ENCODE measurements at regions not wholly inside any gene's neighbourhood (a gene's known extent, or its start where the extent isn't known, plus 50 kb on each side); places are given as distances from the start of the nearest gene placed in this dataset.

GRCh38 chr12:19926266-19926665 is 442.1 kb upstream of the PDE3A start:
- POLR2A ChIA-PET = no interaction called here
- TF ChIP-seq PTTG1 (tag; IDR thresholded peaks at IDR 0.05; ENCODE audit: low read depth) (no peak), BDP1 (IDR thresholded peaks at IDR 0.05; ENCODE audit: insufficient read depth, insufficient read length) (no peak), ZNF143 (CRISPR knock-in tag; IDR thresholded peaks at IDR 0.05) (no peak), NCOA6 (IDR thresholded peaks at IDR 0.05) (no peak), ZNF449 (CRISPR knock-in tag; IDR thresholded peaks at IDR 0.05) (no peak), ELF1 (tag; IDR thresholded peaks at IDR 0.05) (no peak), IRF9 (tag; IDR thresholded peaks at IDR 0.05) (no peak), TFAM (CRISPR knock-in tag; conservative IDR thresholded peaks at IDR 0.05) (no peak), ZNF699 (CRISPR knock-in tag; IDR thresholded peaks at IDR 0.05; ENCODE audit: insufficient replicate concordance) (no peak), ZBTB33 (CRISPR knock-in tag; IDR thresholded peaks at IDR 0.05) (no peak), RBM14 (IDR thresholded peaks at IDR 0.05; ENCODE audit: borderline replicate concordance, insufficient read depth, low read depth, low read length) (no peak)

More at GRCh38 chr12:19926266-19926665, 442.1 kb upstream of the PDE3A start:
- 0% methylated on average over 1 of the region's 1 CpG for WGBS (ENCODE audit: insufficient coverage, low coverage, missing lambda C conversion rate)
- no peaks in the 10 kb centered on the region for H3K9me1 ChIP-seq (ENCODE audit: control insufficient read depth, insufficient read depth, low read length)
- no peaks in the 10 kb centered on the region for H3K27me3 ChIP-seq (ENCODE audit: control insufficient read depth in 2 of 2, insufficient read depth in 2 of 2, low read length in 2 of 2)
- in situ Hi-C loops (cut with MboI) (no loop called here), intact Hi-C loops (cut with micrococcal nuclease) (no loop called here)
- no peak overlapping the region for H2AFZ ChIP-seq (ENCODE audit: low read depth, low read length)
- no peak overlapping the region for H3K27ac ChIP-seq (ENCODE audit: extremely low read depth, low read depth, low read length)
- H3K36me3 ChIP-seq (ENCODE audit: control insufficient read depth, insufficient read depth, low read length) = no peaks in the 10 kb centered on the region
- H3K4me2 ChIP-seq (ENCODE audit: insufficient read depth, low read length) = no peak overlapping the region
- H3K4me3 ChIP-seq = no peak overlapping the region
- FAIRE-seq (no peak), DNase-seq (ENCODE audit: extremely low read depth in 1 of 4, low spot score in 3 of 4) (no peak), ATAC-seq (no peak)
- no peaks in the 10 kb centered on the region for H3K9me3 ChIP-seq (replicated peaks; ENCODE audit: control insufficient read depth, insufficient read depth, low read depth, low read length)
- CTCF ChIA-PET (ENCODE audit: low intra/inter-chr PET ratio) = no interaction called here
- BruUV-seq (replicated peaks) = no TSS peak
- H3K9ac ChIP-seq (ENCODE audit: insufficient read depth in 1 of 2, low read depth in 2 of 2, low read length in 2 of 2) = no peak overlapping the region
- no peaks in the 10 kb centered on the region for H3K4me1 ChIP-seq (replicated peaks in 1 of 2; ENCODE audit: control insufficient read depth in 2 of 2, insufficient read depth in 2 of 2, low read length in 2 of 2)
- H3K79me2 ChIP-seq (ENCODE audit: control insufficient read depth, insufficient read depth, low read length) = no peaks in the 10 kb centered on the region
- H4K20me1 ChIP-seq (replicated peaks; ENCODE audit: control insufficient read depth, insufficient read depth, low read length) = no peaks in the 10 kb centered on the region

All from K562 (cell line).